ENCODE measurements at regions not wholly inside any gene's neighbourhood (a gene's known extent, or its start where the extent isn't known, plus 50 kb on each side); places are given as distances from the start of the nearest gene placed in this dataset.

DNA sequence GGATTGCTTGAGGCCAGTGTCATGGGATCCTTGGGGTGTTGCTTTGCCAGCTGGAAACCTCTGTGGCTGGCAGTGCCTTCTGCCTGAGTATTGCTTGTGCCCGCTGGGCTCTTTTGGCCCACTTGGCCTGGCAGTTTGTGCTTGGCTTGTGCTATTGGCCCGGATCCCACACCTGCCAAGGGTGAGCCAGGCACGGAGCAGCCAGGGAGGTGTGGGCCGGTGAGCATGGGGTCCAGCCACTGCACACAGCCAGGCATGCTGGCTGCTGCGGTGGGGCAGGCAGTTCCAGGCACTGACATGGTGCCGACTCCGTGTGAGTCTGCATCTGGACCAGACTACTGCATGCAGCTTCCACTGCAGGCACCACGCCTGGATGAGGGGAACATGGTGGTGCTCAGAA, 62.5 kb upstream of the SYNCRIP start:
- DNase-seq = no peak

- DNase-seq = no peak
Observed at GRCh38 chr6:85703406-85703805, 60.7 kb upstream of the SYNCRIP start.
